ENCODE measurements at regions not wholly inside any gene's neighbourhood (a gene's known extent, or its start where the extent isn't known, plus 50 kb on each side); places are given as distances from the start of the nearest gene placed in this dataset.

DNA sequence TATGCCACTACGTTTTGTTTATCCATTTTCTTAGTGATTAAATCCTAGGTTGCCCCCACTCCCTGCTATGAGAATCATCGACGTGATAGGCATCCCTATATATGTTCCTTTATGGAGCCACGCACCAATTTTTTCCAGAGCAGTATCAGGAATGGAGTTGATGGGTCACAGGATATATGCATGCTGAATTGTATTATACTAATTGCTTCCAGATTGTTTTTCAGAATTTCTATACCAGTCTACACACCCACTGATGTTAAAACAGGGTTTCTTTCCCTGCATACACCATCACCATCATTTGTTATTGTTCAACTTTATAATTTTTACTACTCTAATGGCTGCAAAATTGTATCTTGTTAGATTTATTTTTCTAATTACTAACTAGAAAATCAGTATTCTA, 100.1 kb upstream of the MRPS22 start:
- no peaks in the 10 kb centered on the region for H3K79me2 ChIP-seq (ENCODE audit: insufficient read depth, low read depth, low read length)
- no peak for DNase-seq (ENCODE audit: low spot score)
- ChIA-PET CTCF (ENCODE audit: unreplicated experiment) (no interaction called here), POLR2A (no interaction called here)
- BruUV-seq (replicated peaks) = no TSS peak
- no peaks in the 10 kb centered on the region for H4K20me1 ChIP-seq (ENCODE audit: insufficient read depth, low read length)
- H3K27ac ChIP-seq (ENCODE audit: low read depth, low read length, poor library complexity, severe bottlenecking) = no peak overlapping the region
- H2AFZ ChIP-seq (ENCODE audit: low read length) = no peak overlapping the region
- intact Hi-C loops (cut with micrococcal nuclease; ENCODE audit: unreplicated experiment) = no loop called here
- H3K9me2 ChIP-seq (ENCODE audit: insufficient read depth, low read length) = no peaks in the 10 kb centered on the region
- H3K4me2 ChIP-seq (ENCODE audit: low read length) = no peak overlapping the region
- no peaks in the 10 kb centered on the region for H3K9me3 ChIP-seq (ENCODE audit: low read length)
- H3K36me3 ChIP-seq (ENCODE audit: insufficient read depth, low read length) = no peaks in the 10 kb centered on the region
- no peak overlapping the region for H3K4me3 ChIP-seq (ENCODE audit: low read depth, low read length, poor library complexity, severe bottlenecking)
- TF ChIP-seq EZH2phosphoT487 (IDR thresholded peaks at IDR 0.05; ENCODE audit: borderline replicate concordance, low read depth, low read length) = no peak
- no peaks in the 10 kb centered on the region for H3K4me1 ChIP-seq (ENCODE audit: insufficient read depth, low read length, poor library complexity, severe bottlenecking)

DNA sequence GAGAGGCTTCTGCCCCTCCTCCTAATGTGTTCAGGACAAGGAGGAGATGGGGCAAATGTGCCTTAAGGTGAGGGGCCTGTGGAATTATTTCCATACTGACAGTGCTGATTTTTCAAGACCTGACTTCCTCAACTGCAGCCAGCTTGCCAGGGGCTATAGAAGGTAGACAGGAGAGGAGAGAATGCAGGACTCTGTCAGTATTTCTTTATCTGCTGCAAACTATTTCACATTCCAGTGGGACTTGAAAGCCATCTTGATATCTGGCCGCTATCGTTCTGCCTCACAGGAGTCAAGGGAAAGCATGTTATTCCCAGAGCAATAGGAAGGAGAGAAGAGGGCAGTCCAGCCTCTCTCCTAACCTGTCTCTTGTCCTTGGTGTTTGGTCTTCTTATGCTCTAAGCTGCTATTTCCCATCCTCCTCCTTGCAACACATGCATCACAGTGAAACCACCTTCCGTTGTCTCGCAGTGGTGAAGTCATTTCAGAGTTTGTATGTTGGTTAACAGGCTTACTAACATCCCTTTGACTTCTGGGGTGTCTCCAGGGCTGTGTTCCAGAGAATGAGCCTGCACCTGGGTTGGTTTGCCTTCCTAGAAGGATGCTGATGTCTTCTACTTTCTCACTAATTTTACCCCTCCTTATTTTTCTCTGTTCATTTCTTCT, 95.1 kb upstream of the MRPS22 start:
- no peaks in the 10 kb centered on the region for H3K9me3 ChIP-seq (ENCODE audit: low read length)
- no TSS peak for BruUV-seq (replicated peaks)
- intact Hi-C loops (cut with micrococcal nuclease; ENCODE audit: unreplicated experiment) = no loop called here
- ChIA-PET CTCF (ENCODE audit: unreplicated experiment) (no interaction called here), POLR2A (interaction anchor here (0.5 kb wide), 1 partner anchor 214 kb away, joined by 3 read pairs; no protein-coding TSS in a partner anchor)
- no peak for TF ChIP-seq EZH2phosphoT487 (IDR thresholded peaks at IDR 0.05; ENCODE audit: borderline replicate concordance, low read depth, low read length)
- TF ChIP-seq, protein P1, sequence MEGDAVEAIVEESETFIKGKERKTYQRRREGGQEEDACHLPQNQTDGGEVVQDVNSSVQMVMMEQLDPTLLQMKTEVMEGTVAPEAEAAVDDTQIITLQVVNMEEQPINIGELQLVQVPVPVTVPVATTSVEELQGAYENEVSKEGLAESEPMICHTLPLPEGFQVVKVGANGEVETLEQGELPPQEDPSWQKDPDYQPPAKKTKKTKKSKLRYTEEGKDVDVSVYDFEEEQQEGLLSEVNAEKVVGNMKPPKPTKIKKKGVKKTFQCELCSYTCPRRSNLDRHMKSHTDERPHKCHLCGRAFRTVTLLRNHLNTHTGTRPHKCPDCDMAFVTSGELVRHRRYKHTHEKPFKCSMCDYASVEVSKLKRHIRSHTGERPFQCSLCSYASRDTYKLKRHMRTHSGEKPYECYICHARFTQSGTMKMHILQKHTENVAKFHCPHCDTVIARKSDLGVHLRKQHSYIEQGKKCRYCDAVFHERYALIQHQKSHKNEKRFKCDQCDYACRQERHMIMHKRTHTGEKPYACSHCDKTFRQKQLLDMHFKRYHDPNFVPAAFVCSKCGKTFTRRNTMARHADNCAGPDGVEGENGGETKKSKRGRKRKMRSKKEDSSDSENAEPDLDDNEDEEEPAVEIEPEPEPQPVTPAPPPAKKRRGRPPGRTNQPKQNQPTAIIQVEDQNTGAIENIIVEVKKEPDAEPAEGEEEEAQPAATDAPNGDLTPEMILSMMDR (conservative IDR thresholded peaks at IDR 0.05; ENCODE audit: low read length) = no peak
- no peak for DNase-seq (ENCODE audit: low spot score)
- no peak overlapping the region for H3K4me2 ChIP-seq (ENCODE audit: low read length)
- H4K20me1 ChIP-seq (ENCODE audit: insufficient read depth, low read length) = no peaks in the 10 kb centered on the region
- no peaks in the 10 kb centered on the region for H3K36me3 ChIP-seq (ENCODE audit: insufficient read depth, low read length)
- no peaks in the 10 kb centered on the region for H3K9me2 ChIP-seq (ENCODE audit: insufficient read depth, low read length)
- H2AFZ ChIP-seq (ENCODE audit: low read length) = no peak overlapping the region
- H3K4me1 ChIP-seq (ENCODE audit: insufficient read depth, low read length, poor library complexity, severe bottlenecking) = no peaks in the 10 kb centered on the region
- no peak overlapping the region for H3K27ac ChIP-seq (ENCODE audit: low read depth, low read length, poor library complexity, severe bottlenecking)
- H3K79me2 ChIP-seq (ENCODE audit: insufficient read depth, low read depth, low read length) = no peaks in the 10 kb centered on the region
- no peak overlapping the region for H3K4me3 ChIP-seq (ENCODE audit: low read depth, low read length, poor library complexity, severe bottlenecking)

DNA sequence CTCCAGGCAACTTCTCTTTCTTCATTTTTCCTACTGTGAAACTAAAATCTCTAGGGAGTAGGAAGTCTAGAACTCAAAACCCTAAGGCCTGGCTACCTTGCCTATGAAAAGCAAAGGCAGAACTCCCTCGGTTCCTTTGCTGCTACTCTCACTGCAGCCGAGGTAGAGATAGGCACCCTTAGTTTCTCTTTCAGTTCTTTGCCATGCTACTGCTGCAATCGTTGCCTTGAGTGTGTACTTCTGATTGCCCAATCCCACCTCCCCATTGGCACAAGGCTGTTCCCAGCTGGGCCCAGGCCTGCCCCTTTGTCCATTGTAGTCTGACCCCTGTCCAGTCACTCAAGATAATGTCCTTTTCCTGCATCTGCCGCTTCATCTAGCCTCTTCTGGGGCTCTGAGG, 92.3 kb upstream of the MRPS22 start:
- no peaks in the 10 kb centered on the region for H3K4me1 ChIP-seq (ENCODE audit: insufficient read depth, low read length, poor library complexity, severe bottlenecking)
- DNase-seq (ENCODE audit: low spot score) = no peak
- H2AFZ ChIP-seq (ENCODE audit: low read length) = no peak overlapping the region
- no peaks in the 10 kb centered on the region for H3K9me2 ChIP-seq (ENCODE audit: insufficient read depth, low read length)
- no peaks in the 10 kb centered on the region for H3K9me3 ChIP-seq (ENCODE audit: low read length)
- TF ChIP-seq, protein P1 (conservative IDR thresholded peaks at IDR 0.05; ENCODE audit: low read length) = no peak
- no peak for TF ChIP-seq EZH2phosphoT487 (IDR thresholded peaks at IDR 0.05; ENCODE audit: borderline replicate concordance, low read depth, low read length)
- H3K4me2 ChIP-seq (ENCODE audit: low read length) = no peak overlapping the region
- H3K79me2 ChIP-seq (ENCODE audit: insufficient read depth, low read depth, low read length) = no peaks in the 10 kb centered on the region
- H3K4me3 ChIP-seq (ENCODE audit: low read depth, low read length, poor library complexity, severe bottlenecking) = no peak overlapping the region
- intact Hi-C loops (cut with micrococcal nuclease; ENCODE audit: unreplicated experiment) = no loop called here
- ChIA-PET POLR2A (no interaction called here), CTCF (ENCODE audit: unreplicated experiment) (no interaction called here)
- no peak overlapping the region for H3K27ac ChIP-seq (ENCODE audit: low read depth, low read length, poor library complexity, severe bottlenecking)
- no TSS peak for BruUV-seq (replicated peaks)
- no peaks in the 10 kb centered on the region for H4K20me1 ChIP-seq (ENCODE audit: insufficient read depth, low read length)
- H3K36me3 ChIP-seq (ENCODE audit: insufficient read depth, low read length) = no peaks in the 10 kb centered on the region
